SU-DHL-6 (cell line): ENCODE measurements at regions not wholly inside any gene's neighbourhood (a gene's known extent, or its start where the extent isn't known, plus 50 kb on each side); places are given as distances from the start of the nearest gene placed in this dataset.

ENCODE experiments used
- EZH2phosphoT487 ChIP-seq: fragments of 200-600 bp; sonication (generic), shearing (Covaris generic); conservative IDR thresholded peaks from 2 replicates; pipeline ENCODE4 v1.6.1; 2018; ENCODE audit warnings: mild to moderate bottlenecking, antibody characterized with exemption, low read length, moderate library complexity, mixed read lengths
- TF ChIP-seq, protein P1 (sequence below): fragments of 200-600 bp; sonication (generic); IDR thresholded peaks from one replicate; pipeline ENCODE4 v1.5.1; 2017; ENCODE audit warnings: antibody characterized with exemption, mild to moderate bottlenecking, low read length, moderate library complexity; ENCODE audit not compliant: insufficient read depth, poor library complexity, severe bottlenecking

DNA sequence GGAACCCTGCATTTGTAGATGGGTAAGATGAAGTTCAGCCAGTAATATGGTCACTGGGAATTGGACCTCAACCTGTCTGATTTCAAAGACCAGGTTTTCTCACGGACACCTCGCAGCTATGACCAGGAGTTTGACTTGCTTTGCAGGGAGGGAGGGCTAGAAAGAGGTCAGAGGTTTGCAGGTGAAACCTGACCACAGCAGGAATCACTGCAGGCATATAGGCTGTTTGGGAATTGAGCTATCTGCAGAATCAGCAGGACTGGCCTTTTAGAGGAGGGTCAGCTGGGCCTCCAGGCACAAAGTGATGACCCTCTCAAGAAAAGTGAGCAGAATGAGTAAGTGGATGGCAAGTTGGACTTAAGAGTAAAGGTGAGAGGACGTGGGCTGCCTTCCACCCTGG, 166.3 kb downstream of the ADRA2A start:
- TF ChIP-seq, protein P1, sequence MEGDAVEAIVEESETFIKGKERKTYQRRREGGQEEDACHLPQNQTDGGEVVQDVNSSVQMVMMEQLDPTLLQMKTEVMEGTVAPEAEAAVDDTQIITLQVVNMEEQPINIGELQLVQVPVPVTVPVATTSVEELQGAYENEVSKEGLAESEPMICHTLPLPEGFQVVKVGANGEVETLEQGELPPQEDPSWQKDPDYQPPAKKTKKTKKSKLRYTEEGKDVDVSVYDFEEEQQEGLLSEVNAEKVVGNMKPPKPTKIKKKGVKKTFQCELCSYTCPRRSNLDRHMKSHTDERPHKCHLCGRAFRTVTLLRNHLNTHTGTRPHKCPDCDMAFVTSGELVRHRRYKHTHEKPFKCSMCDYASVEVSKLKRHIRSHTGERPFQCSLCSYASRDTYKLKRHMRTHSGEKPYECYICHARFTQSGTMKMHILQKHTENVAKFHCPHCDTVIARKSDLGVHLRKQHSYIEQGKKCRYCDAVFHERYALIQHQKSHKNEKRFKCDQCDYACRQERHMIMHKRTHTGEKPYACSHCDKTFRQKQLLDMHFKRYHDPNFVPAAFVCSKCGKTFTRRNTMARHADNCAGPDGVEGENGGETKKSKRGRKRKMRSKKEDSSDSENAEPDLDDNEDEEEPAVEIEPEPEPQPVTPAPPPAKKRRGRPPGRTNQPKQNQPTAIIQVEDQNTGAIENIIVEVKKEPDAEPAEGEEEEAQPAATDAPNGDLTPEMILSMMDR = no peak
- TF ChIP-seq EZH2phosphoT487 = no peak
